ENCODE measurements at regions not wholly inside any gene's neighbourhood (a gene's known extent, or its start where the extent isn't known, plus 50 kb on each side); places are given as distances from the start of the nearest gene placed in this dataset.

- no peak overlapping the region for H3K4me3 ChIP-seq (ENCODE audit: low read length, poor library complexity, severe bottlenecking)
Measured at GRCh38 chr16:52647588-52647987, 100.6 kb upstream of the TOX3 start.

GRCh38 chr16:52643006-52643405, 96.1 kb upstream of the TOX3 start:
- Histone ChIP-seq H3K36me3 (ENCODE audit: insufficient read depth, low read length) (no peaks in the 10 kb centered on the region), H3K9me3 (ENCODE audit: insufficient read depth, low read depth, low read length) (no peaks in the 10 kb centered on the region; the same call in 1 of the 2 replicates), H4K20me1 (ENCODE audit: insufficient read depth, low read length, poor library complexity, severe bottlenecking) (no peaks in the 10 kb centered on the region), H3K4me2 (ENCODE audit: low read depth, low read length, poor library complexity, severe bottlenecking) (no peak overlapping the region), H3K9me2 (replicated peaks; ENCODE audit: low read depth, low read length) (no peaks in the 10 kb centered on the region), H3K9ac (ENCODE audit: low read depth, low read length, poor library complexity, severe bottlenecking) (no peak overlapping the region), H3K4me3 (ENCODE audit: low read length, poor library complexity, severe bottlenecking) (no peak overlapping the region), H3F3A (ENCODE audit: low read depth) (no peaks in the 10 kb centered on the region), H3K4me1 (ENCODE audit: insufficient read depth, low read length, poor library complexity, severe bottlenecking) (no peaks in the 10 kb centered on the region), H2AFZ (ENCODE audit: low read length) (no peak overlapping the region), H3K79me2 (ENCODE audit: insufficient read depth, low read length) (no peaks in the 10 kb centered on the region), H3K27me3 (ENCODE audit: insufficient read depth, low read length, poor library complexity, severe bottlenecking) (no peaks in the 10 kb centered on the region)
- no peak for TF ChIP-seq CTCF (conservative IDR thresholded peaks at IDR 0.05; ENCODE audit: low read length)
- TF ChIP-seq EZH2phosphoT487 (IDR thresholded peaks at IDR 0.05; ENCODE audit: borderline replicate concordance): no peak

More at GRCh38 chr16:52647588-52647987, 100.6 kb upstream of the TOX3 start:
- TF ChIP-seq EZH2phosphoT487 (IDR thresholded peaks at IDR 0.05; ENCODE audit: borderline replicate concordance): no peak
- TF ChIP-seq CTCF (conservative IDR thresholded peaks at IDR 0.05; ENCODE audit: low read length): no peak
- Histone ChIP-seq H4K20me1 (ENCODE audit: insufficient read depth, low read length, poor library complexity, severe bottlenecking) (no peaks in the 10 kb centered on the region), H3K9me2 (replicated peaks; ENCODE audit: low read depth, low read length) (no peaks in the 10 kb centered on the region), H3K4me2 (ENCODE audit: low read depth, low read length, poor library complexity, severe bottlenecking) (no peak overlapping the region), H3K79me2 (ENCODE audit: insufficient read depth, low read length) (no peaks in the 10 kb centered on the region), H3K4me1 (ENCODE audit: insufficient read depth, low read length, poor library complexity, severe bottlenecking) (no peaks in the 10 kb centered on the region), H3K27me3 (ENCODE audit: insufficient read depth, low read length, poor library complexity, severe bottlenecking) (no peaks in the 10 kb centered on the region), H3K36me3 (ENCODE audit: insufficient read depth, low read length) (no peaks in the 10 kb centered on the region), H2AFZ (ENCODE audit: low read length) (no peak overlapping the region), H3K9ac (ENCODE audit: low read depth, low read length, poor library complexity, severe bottlenecking) (no peak overlapping the region), H3F3A (ENCODE audit: low read depth) (no peaks in the 10 kb centered on the region), H3K9me3 (ENCODE audit: insufficient read depth, low read depth, low read length) (no peaks in the 10 kb centered on the region; the same call in 1 of the 2 replicates)

- H3K36me3 ChIP-seq (ENCODE audit: insufficient read depth, low read length): no peaks in the 10 kb centered on the region
- H3K9me3 ChIP-seq (ENCODE audit: insufficient read depth, low read depth, low read length): peaks cover 4% of the 10 kb centered on the region; the same call in 1 of the 2 replicates
- no peak overlapping the region for H2AFZ ChIP-seq (ENCODE audit: low read length)
Measured at GRCh38 chr16:52634528-52634927, 87.6 kb upstream of the TOX3 start.

More at GRCh38 chr16:52634528-52634927, 87.6 kb upstream of the TOX3 start:
- Histone ChIP-seq H3K79me2 (ENCODE audit: insufficient read depth, low read length) (no peaks in the 10 kb centered on the region), H3K9ac (ENCODE audit: low read depth, low read length, poor library complexity, severe bottlenecking) (no peak overlapping the region), H4K20me1 (ENCODE audit: insufficient read depth, low read length, poor library complexity, severe bottlenecking) (no peaks in the 10 kb centered on the region), H3K27me3 (ENCODE audit: insufficient read depth, low read length, poor library complexity, severe bottlenecking) (no peaks in the 10 kb centered on the region), H3K4me1 (ENCODE audit: insufficient read depth, low read length, poor library complexity, severe bottlenecking) (no peaks in the 10 kb centered on the region), H3K4me2 (ENCODE audit: low read depth, low read length, poor library complexity, severe bottlenecking) (no peak overlapping the region), H3K4me3 (ENCODE audit: low read length, poor library complexity, severe bottlenecking) (no peak overlapping the region), H3K9me2 (replicated peaks; ENCODE audit: low read depth, low read length) (no peaks in the 10 kb centered on the region), H3F3A (ENCODE audit: low read depth) (no peaks in the 10 kb centered on the region)
- TF ChIP-seq CTCF (conservative IDR thresholded peaks at IDR 0.05; ENCODE audit: low read length): no peak
- TF ChIP-seq EZH2phosphoT487 (IDR thresholded peaks at IDR 0.05; ENCODE audit: borderline replicate concordance): no peak

Data from Loucy (cell line).